HG03045 (cell line): ENCODE measurements at regions not wholly inside any gene's neighbourhood (a gene's known extent, or its start where the extent isn't known, plus 50 kb on each side); places are given as distances from the start of the nearest gene placed in this dataset.

Experiments used
- ATAC-seq: cut with Tn5 transposase; IDR thresholded peaks from one replicate; pipeline ENCODE4 v1.9.1; 2021; ENCODE audit warnings: mild to moderate bottlenecking, moderate library complexity; ENCODE audit not compliant: unreplicated experiment

GRCh38 chr7:47724335-47724982 is 142.5 kb upstream of the TNS3 start:
- no peak for ATAC-seq

- ATAC-seq: no peak
Observed at GRCh38 chr7:47722126-47722525, 140.2 kb upstream of the TNS3 start.

GRCh38 chr7:47721670-47722069 is 139.8 kb upstream of the TNS3 start:
- ATAC-seq: no peak

GRCh38 chr7:47720907-47721244 is 139.0 kb upstream of the TNS3 start:
- no peak for ATAC-seq

- peak; percentile 76 for ATAC-seq
Observed at GRCh38 chr7:47720141-47720906, 138.4 kb upstream of the TNS3 start.

GRCh38 chr7:47719675-47720074 is 137.8 kb upstream of the TNS3 start:
- ATAC-seq: no peak

GRCh38 chr7:47715631-47716068 is 133.7 kb upstream of the TNS3 start:
- peak; percentile 23 for ATAC-seq

GRCh38 chr7:47714669-47715607 is 133.0 kb upstream of the TNS3 start:
- ATAC-seq: peak; percentile 94

- no peak for ATAC-seq
Observed at GRCh38 chr7:47713595-47713994, 131.7 kb upstream of the TNS3 start.

GRCh38 chr7:47712416-47712815 is 130.5 kb upstream of the TNS3 start:
- ATAC-seq: no peak

- no peak for ATAC-seq
Observed at GRCh38 chr7:47711776-47712175, 129.9 kb upstream of the TNS3 start.

- ATAC-seq: no peak
Observed at GRCh38 chr7:47710201-47710935, 128.5 kb upstream of the TNS3 start.

GRCh38 chr7:47709451-47709850 is 127.5 kb upstream of the TNS3 start:
- no peak for ATAC-seq

- ATAC-seq: no peak
Observed at GRCh38 chr7:47709051-47709450, 127.1 kb upstream of the TNS3 start.

GRCh38 chr7:47707583-47707982 is 125.7 kb upstream of the TNS3 start:
- no peak for ATAC-seq

- ATAC-seq: no peak
Observed at GRCh38 chr7:47704936-47705335, 123.0 kb upstream of the TNS3 start.

GRCh38 chr7:47702080-47702479 is 120.2 kb upstream of the TNS3 start:
- no peak for ATAC-seq

GRCh38 chr7:47698386-47698785 is 116.5 kb upstream of the TNS3 start:
- no peak for ATAC-seq

GRCh38 chr7:47697543-47697942 is 115.6 kb upstream of the TNS3 start:
- no peak for ATAC-seq

GRCh38 chr7:47696152-47696710 is 114.3 kb upstream of the TNS3 start:
- no peak for ATAC-seq

GRCh38 chr7:47693216-47693615 is 111.3 kb upstream of the TNS3 start:
- ATAC-seq: no peak
